Stomach smooth muscle (tissue), 2 donors: ENCODE measurements at regions not wholly inside any gene's neighbourhood (a gene's known extent, or its start where the extent isn't known, plus 50 kb on each side); places are given as distances from the start of the nearest gene placed in this dataset.
"Not testable (repeated sequence)": the region's sequence is repeated elsewhere in the genome, so short reads cannot be mapped to it uniquely, and the experiment has no call there.

Experiments
- H3K27ac ChIP-seq: one replicate; pipeline ENCODE4 v1.7.0; 2013; ENCODE audit warnings: mild to moderate bottlenecking, low read length, inconsistent platforms
- H3K27me3 ChIP-seq, 2 donors: one replicate each; pipeline ENCODE4 v1.7.0; 2013; ENCODE audit warnings: low read length in 2 of 2; ENCODE audit not compliant: insufficient read depth in 2 of 2, control insufficient read depth in 1 of 2
- H3K36me3 ChIP-seq, 2 donors: one replicate each; pipeline ENCODE4 v1.7.0; 2013; ENCODE audit warnings: low read length in 2 of 2; ENCODE audit not compliant: control insufficient read depth in 2 of 2, insufficient read depth in 2 of 2
- H3K4me1 ChIP-seq: one replicate; pipeline ENCODE4 v1.7.0; 2013; ENCODE audit warnings: low read length; ENCODE audit not compliant: control insufficient read depth, insufficient read depth
- H3K4me3 ChIP-seq, 2 donors: one replicate each; pipeline ENCODE4 v1.7.0; 2013; ENCODE audit warnings: low read length in 2 of 2
- H3K9ac ChIP-seq, 2 donors: one replicate each; pipeline ENCODE4 v1.7.0; 2013; ENCODE audit warnings: low read length in 2 of 2, mild to moderate bottlenecking in 1 of 2
- H3K9me3 ChIP-seq, 2 donors: one replicate each; pipeline ENCODE4 v1.7.0; 2013; ENCODE audit warnings: low read length in 2 of 2; ENCODE audit not compliant: control insufficient read depth in 2 of 2
- donor health status: healthy.
- donor health status: Pancreatic carcinoma.

GRCh38 chr18:14336017-14336416 is 203.8 kb upstream of the ZNF519 start:
- not testable (repeated sequence) for H3K9ac ChIP-seq, H3K4me3 ChIP-seq, H3K27ac ChIP-seq, H3K27me3 ChIP-seq, H3K36me3 ChIP-seq, H3K9me3 ChIP-seq, H3K4me1 ChIP-seq

- H3K4me3 ChIP-seq, H3K4me1 ChIP-seq, H3K9ac ChIP-seq, H3K36me3 ChIP-seq, H3K9me3 ChIP-seq, H3K27me3 ChIP-seq, H3K27ac ChIP-seq: not testable (repeated sequence)
Observed at GRCh38 chr18:14321217-14321616, 189.0 kb upstream of the ZNF519 start.

DNA sequence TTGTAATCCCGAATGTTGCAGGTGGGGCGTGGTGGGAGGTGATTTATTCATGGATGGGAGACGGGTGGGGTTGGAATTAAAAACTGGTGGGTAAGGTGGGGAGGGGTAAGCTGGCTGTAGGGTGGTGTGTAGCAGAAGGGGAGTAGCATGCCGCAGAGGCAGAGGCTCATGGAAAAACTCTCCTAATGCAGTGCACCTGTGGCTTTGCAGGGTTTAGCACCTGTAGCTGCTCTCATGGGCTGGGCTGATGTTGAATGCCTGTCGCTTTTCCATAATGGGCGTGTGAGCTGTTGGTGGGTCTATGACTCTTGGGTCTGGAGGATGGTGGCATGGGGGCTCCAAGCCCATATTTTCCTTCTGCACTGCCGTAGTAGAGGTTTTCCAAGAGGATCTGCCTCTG is 169.0 kb upstream of the ZNF519 start:
- H3K4me1 ChIP-seq, H3K9me3 ChIP-seq, H3K36me3 ChIP-seq, H3K27ac ChIP-seq, H3K4me3 ChIP-seq, H3K9ac ChIP-seq, H3K27me3 ChIP-seq: not testable (repeated sequence)

- H3K4me3 ChIP-seq, H3K36me3 ChIP-seq, H3K9me3 ChIP-seq, H3K27me3 ChIP-seq, H3K9ac ChIP-seq, H3K27ac ChIP-seq, H3K4me1 ChIP-seq: not testable (repeated sequence)
Observed at GRCh38 chr18:14295081-14295480, 162.8 kb upstream of the ZNF519 start.

GRCh38 chr18:14285053-14285452 is 152.8 kb upstream of the ZNF519 start:
- Histone ChIP-seq H3K27ac (no peak overlapping the region), H3K9ac (no peak overlapping the region), H3K36me3 (no peaks in the 10 kb centered on the region), H3K9me3 (no peaks in the 10 kb centered on the region), H3K4me1 (no peaks in the 10 kb centered on the region), H3K27me3 (no peaks in the 10 kb centered on the region), H3K4me3 (no peak overlapping the region)

- not testable (repeated sequence) for H3K27ac ChIP-seq, H3K27me3 ChIP-seq, H3K9me3 ChIP-seq, H3K9ac ChIP-seq, H3K4me1 ChIP-seq, H3K36me3 ChIP-seq, H3K4me3 ChIP-seq
Observed at GRCh38 chr18:14275391-14275790, 143.2 kb upstream of the ZNF519 start.

DNA sequence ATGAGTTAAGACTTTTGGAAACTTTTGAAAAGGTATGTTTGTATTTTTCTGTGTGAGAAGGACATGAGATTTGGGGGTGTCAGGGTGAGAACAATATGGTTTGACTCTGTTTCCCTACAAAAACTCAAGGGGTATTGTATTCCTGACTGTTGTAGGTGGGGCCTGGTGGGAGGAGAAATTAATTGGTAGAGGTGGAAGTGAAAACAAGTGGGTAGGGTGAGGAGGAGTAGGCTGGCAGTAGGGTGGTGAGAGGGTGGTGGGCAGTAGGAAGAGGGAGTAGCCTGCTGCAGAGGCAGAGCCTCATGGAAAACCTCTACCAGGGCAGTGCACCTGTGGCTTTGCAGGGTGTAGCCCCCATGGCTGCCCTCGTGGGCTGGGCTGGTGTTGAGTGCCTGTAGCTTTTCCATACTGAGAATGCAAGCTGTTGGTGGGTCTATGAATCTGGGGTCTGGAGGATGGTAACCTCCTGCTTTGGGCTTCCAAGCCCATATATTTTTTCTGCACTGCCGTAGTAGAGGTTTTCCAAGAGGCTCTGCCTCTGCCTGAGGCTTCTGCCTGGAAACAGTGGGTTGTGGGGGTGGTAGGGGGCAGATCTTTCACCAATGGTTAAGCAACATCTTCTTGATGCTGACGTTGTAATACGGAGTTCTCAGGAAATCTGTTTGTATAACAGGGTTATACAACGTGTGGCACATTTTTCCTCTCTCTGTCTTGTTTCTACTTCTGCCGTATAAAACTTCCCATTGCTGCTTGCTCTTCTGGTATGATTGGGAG is 133.6 kb upstream of the ZNF519 start:
- not testable (repeated sequence) for H3K27ac ChIP-seq, H3K9me3 ChIP-seq

DNA sequence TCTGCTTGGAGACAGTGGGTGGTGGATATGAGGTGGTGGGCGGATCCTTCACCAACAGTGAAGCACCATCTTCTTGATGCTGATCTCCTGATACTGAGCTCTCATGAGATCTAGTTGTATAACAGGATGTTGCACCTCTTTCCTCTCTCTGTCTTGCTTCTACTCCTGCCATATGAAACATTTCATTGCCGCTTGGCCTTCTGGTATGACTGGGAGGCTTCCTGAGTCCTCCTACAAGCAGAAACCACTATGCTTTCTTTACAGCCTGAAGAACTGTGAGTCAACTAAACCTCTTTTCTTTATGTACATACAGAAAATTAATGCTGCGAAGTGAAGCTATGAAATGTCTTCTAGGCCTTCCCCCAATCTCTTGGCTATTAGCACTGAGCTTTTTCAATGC is 130.6 kb upstream of the ZNF519 start:
- not testable (repeated sequence) for H3K36me3 ChIP-seq, H3K4me1 ChIP-seq, H3K9me3 ChIP-seq, H3K27me3 ChIP-seq, H3K9ac ChIP-seq, H3K27ac ChIP-seq, H3K4me3 ChIP-seq

More for the DNA sequence above, 133.6 kb upstream of the ZNF519 start:
- H3K9ac ChIP-seq, H3K36me3 ChIP-seq, H3K4me1 ChIP-seq, H3K4me3 ChIP-seq, H3K27me3 ChIP-seq: not testable (repeated sequence)

DNA sequence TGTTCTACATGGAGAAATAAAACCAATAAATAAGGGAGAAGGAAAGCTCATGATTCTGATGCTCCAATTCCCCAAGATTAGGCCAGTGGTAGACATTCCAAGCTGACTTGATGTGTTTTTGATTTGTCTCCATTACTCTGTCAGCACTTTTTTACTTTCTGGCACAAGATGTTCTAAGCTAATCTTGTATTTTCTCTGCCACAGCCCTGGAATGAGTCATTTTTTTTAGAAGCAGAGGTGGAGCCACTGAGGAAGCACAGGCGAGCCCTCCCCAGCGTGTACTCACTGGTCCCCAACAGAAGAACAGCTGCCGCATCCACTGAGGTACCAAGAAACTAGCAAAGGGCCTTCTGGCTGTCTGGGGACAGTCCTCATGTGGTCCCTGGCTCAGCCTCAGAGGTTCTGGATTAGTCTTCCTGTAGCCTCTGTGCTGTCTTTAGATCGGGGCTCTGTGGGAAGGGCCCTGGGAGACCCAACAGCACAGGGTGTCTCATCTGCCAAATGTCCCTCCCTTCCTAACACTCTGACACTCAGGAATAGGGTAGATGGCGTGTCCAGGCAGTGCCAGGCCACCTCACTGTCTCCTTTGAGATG is 117.9 kb upstream of the ZNF519 start:
- not testable (repeated sequence) for H3K9ac ChIP-seq, H3K27me3 ChIP-seq, H3K27ac ChIP-seq, H3K9me3 ChIP-seq, H3K4me3 ChIP-seq, H3K36me3 ChIP-seq, H3K4me1 ChIP-seq

GRCh38 chr18:14239224-14239623 is 107.0 kb upstream of the ZNF519 start:
- H3K9me3 ChIP-seq, H3K9ac ChIP-seq, H3K4me1 ChIP-seq, H3K27me3 ChIP-seq, H3K36me3 ChIP-seq, H3K4me3 ChIP-seq, H3K27ac ChIP-seq: not testable (repeated sequence)

DNA sequence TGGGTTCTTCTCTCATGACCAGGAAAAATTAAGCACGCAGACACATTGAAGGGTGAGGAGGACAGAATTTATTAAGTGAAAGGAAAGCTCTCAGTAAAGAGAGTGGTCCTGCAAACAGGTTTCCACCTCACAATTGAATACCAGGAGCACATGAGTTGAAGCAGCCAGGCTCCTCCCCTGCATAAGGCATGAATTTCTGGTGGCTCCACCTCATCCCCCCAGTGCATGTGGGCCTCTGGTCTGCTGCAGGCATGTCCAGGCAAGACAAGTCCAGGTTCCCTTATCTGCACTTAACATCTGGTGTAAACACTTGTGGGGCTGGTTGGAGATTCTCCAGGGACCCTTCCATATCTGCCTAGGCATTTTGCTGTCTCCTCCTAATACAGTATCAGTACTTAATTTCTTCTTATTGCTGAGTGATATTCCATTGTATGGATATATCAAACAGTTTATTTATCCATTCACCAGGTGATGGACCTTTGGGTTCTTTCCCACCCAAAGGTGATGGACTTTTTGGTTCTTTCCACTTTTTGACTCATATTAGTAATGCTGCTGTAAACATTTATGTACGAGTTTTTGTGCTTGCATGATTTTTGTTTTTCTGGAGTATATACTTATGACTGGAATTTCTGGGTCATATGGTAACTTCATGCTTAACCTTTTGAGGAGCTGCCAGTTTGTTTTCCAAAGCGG is 104.3 kb upstream of the ZNF519 start:
- H3K4me1 ChIP-seq, H3K9ac ChIP-seq, H3K27me3 ChIP-seq, H3K36me3 ChIP-seq, H3K27ac ChIP-seq, H3K9me3 ChIP-seq, H3K4me3 ChIP-seq: not testable (repeated sequence)
